ENCODE measurements at regions not wholly inside any gene's neighbourhood (a gene's known extent, or its start where the extent isn't known, plus 50 kb on each side); places are given as distances from the start of the nearest gene placed in this dataset.

DNA sequence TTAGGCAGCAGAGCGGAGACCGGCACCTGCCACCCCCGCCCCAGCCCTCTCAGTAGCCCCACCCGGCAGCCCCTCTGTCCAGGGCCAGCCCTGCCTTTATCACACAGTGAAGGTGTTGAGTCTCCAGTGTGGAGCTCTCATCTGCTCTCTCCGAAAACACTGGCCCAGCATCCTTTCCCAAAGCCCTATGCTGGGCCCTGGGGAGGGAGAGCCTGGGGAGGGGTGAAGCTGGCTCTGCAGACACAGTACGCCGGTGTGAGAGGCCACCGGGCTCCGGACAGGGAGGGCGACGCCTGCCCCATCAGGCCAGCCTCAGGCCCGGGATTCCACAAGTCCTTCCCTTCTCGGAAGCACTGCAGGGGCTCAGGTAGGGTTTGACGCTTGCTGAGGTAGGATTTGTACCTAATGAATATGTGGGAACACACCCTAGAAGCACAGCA is 186.9 kb downstream of the ERMARD start:
- DNase-seq = no peak

DNA sequence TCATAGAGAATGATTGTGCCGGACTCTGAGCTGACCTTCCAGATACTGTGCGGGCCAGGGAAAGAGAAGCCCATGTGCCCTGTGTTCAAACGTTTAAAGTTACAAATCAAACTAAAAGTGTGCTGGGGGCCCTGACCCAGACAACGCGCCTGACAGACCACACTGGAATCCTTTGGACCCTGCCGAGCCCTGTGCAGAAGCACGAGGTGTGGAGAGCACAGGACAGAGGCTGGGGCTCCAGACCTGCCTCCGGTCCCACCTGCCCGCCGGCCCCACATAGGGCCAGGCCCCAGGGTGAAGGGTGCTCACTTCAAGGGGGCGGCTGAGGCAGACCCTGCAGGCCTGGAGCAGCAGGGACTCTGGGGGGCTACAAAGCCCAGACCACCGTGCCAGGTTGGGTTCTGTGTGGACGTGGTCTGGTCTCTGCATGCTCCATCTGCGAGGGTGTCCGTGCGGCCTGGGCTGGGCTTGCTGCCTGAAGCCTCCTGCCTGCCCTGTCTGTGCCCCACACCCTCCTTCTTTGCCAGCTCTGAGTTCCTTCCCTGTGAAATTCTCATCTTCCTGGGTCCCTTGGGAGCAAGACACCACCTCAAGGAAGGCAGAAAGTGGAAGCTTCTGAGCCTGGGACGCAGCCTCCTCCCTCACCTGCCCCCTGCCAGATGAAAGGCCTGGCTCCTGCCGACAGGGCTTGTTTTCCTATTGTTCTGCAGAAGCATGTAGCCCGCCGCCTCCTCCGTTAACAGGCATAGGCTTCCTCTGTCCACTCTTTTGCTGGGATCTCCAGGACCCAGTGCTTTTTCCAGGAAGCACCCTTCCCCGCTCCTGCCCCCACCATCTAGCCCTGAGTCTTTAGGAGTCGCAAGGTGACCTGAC is 186.2 kb downstream of the ERMARD start:
- DNase-seq = no peak

DNA sequence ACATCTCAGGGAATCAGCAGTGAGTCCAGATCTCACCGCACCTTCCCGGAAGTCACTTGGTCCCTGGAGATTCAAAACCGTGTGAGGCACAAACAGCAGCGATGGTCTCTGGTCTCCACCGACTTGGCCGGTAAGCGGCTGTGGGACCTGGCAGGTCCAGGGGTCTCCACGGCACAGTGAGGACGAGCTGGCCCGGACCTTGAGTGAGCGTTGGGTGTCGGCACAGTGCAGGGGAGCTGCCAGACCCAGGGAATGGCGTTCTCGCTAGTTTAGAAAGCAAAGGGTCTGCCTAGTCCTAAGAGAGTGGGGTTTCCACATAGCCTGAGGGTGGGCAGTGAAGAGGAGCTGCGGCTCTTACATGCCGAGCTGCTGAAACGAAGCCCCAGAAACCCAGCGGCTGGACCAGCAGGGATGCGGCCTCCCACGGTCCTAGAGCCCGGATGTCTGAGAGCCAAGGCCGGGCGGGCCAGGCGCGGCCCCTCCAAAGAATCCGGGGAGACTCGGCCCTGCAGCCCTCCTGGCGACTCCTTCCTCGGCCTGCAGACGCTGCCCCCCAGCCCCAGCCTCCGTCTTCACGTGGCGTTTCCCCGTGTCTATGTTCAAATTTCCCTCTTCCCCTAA is 185.0 kb downstream of the ERMARD start:
- DNase-seq = no peak

DNA sequence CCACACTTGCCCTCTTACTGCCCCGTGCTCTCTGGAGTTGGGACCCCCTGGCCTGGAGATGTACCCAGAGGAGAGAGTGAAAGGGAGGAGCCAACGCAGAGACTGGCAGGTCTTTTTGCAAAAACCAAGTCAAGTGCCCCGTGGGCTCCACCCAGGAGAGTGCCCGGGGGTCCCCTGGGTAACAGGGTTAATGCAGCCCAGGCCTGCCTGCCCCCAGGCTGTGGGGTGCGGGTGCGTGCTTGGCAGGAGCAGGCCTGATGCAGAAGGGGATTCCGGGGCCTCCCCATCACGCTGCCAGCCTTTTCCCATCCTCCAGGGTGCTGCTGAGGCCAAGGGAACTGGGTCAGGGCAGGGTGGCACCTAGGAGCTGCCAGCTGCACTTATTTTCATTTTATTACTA is 184.4 kb downstream of the ERMARD start:
- no peak for DNase-seq

DNA sequence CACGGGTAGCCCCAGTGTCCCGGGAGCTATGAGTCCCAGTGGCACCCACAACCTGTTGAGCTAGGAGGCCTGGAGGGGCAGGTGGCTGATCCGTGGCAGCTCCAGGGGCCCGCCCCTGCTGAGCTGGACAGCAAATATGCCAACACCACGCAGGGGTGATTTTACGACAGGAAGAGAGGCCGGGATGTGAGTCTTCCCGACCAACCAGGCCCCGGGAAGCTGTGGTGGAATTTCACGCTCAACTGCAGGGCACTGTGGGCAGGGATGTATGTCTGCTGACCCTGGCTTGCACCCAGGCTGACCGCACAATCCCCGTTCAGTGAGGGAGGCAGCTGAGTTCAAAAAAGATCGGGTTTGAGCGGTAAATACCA is 183.9 kb downstream of the ERMARD start:
- DNase-seq = no peak

DNA sequence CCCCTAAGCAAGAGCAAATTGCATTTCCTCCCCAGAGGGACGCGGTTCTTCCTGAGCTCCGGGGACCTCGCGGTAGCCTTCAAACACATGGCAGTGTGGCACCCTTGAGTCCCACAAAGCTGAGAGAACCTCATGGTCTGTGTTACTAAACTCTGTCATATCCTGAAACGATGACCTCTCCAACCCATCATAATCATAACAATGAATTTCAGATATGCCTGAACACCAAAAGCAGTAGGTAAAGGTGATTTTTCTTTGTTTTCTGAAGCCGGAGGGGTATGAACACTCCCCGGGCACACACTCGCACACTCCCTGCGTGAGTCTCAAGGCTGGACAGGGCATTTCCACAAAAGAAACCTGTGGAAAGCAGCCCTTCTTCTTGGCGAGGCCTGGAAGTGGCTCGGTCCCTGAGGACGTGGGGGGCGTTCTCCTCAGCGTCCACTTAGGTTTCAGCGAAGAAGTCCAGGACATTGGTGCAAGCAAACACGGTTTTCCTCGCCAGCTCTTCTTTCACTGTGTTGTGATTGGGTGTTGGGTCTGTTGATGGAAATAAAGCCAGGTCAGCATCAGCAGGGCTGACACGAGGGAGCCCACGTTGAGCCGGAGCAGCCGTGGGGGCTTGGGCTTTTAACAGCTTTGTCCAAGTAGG is 183.4 kb downstream of the ERMARD start:
- no peak for DNase-seq

DNA sequence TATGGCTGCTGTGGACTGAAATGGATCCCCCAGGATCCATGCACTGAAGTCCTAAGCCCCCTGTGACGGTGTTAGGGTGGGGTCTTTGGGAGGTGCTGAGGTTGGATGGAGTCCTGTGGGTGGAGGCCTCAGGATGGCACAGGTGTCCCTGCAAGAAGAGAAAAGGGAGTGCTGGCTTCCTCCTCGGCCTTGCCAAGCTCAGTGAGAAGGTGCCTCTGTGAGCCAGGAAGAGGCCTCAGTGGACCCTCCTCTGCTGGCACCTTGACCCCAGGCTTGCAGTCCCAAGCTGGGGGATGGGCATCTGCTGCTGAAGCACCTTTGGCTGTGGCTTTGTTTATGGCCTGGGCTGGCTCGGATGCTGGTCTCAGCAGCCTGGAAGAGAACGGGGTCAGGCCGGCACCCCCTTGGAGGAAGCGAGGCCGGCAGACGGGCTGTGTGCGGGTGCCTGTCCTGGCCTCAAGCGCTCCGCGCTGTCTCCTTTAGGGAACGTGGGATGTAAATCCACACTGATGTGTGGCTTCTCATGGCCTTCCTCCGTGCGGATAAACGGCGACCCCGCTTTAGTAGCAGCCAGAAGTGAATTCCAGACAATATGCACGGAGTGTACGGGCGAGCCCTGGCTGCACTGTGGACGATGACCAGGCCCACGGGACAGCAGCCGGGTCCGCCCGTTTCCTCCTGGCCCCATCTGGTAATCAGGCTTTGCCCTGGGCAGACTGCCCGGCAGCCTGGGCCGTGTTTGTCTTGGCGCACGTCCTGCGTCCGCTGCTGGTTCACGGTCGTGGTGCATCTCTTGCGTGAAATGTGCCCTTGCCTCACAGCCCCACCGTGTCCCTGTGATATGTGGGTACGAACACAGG is 182.6 kb downstream of the ERMARD start:
- no peak for DNase-seq

DNA sequence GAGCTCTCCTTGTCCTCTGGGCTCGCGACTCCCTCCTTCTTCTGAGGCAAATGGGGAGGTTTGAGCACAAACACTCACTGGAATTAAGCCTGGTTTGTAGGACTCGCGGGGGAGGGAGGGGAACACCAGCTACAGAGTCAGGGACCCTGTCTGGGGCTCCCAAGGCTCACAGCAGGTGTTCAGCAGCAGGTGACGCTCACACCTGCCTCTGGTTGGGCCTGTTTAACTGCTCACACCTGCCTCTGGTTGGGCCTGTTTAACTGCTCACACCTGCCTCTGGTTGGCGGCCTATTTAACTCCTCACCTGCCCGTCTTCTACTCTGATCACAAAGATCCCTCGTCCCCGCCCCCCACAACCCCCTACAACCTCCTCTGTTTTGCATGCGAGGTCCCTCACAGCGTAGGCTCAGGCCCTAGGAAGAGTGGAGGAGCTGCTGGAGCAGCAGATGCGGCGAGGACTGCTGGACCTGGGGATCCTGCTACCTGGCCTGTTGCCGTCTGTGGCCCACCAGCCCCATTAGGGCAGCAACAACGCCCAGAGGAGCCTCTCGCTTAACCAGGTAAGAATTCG is 181.9 kb downstream of the ERMARD start:
- DNase-seq = no peak

DNA sequence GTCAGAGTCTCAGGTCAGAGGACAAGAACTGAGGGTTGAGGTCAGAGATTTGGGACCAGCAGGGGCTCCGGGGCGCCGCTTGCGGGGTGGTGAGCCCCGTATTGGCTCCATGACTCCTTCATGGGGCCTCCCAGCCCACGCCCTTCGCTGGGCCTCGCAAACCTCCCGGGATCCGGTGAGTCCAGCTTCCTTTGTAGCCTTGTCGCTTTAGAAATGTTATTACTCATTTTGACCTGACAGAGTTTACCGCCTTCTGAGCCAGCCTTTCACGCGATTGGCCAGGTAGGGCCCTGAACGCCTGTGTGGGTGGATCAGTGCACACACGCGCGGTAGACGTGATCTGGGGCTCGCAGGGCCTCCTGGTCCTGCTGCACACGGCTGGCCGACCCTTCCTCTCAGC is 181.1 kb downstream of the ERMARD start:
- DNase-seq = no peak

DNA sequence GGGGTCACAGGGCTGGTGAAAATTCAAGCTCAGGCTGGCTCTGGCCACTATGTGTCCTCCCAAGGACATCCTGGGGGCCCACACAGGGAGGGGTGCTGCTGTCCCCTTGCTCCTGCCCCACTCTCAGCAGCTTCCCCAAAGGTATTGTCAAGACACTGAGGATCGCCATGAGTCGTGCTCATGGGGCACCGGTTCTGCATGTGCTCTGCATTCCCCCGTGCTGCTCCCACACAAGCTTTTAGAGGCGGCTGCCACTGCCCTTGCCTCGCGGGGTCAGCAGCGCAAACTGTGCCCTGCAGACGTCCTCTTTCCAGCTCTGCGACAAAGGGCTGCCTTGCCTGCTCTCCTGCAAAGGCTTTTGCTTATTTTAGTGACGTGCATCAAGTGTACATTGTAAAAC is 179.8 kb downstream of the ERMARD start:
- DNase-seq = no peak

DNA sequence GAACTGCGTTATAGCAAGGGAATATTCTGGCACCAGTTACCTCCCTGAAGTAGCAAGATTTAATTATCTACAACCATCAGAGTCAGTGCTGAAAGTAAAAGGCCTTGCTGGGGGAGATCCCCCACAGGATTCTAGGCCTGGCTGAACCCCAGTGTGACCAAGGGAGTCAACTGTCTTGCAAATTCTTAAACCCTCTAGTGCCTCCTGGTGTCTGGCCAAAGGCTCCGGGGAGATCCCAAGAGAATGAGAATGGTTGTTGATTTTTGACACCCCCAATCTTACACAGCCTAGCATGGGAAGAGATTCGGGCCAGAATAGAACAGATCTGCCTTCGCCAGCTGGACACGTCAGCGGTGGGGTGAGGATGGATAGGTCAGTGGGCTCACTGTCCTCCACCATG is 179.4 kb downstream of the ERMARD start:
- no peak for DNase-seq

DNA sequence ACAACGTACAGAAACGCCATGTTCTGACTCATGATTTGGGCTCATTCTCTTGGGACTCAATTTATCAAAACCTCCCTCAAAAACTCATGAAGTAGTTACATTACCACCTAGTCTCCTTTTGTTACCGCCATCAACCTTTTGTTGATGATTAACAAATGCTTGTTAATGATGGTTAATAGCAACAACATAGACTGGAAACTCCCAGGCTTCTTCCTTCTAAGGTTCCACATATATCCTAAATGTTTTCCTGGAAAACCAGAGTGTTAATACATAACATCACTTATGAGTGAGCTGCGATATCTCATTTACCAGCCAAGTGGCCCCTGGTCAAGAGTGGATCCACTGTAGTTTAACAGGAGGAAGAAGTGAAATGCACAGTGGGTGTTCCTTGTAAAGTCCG is 176.3 kb downstream of the ERMARD start:
- DNase-seq = no peak

DNA sequence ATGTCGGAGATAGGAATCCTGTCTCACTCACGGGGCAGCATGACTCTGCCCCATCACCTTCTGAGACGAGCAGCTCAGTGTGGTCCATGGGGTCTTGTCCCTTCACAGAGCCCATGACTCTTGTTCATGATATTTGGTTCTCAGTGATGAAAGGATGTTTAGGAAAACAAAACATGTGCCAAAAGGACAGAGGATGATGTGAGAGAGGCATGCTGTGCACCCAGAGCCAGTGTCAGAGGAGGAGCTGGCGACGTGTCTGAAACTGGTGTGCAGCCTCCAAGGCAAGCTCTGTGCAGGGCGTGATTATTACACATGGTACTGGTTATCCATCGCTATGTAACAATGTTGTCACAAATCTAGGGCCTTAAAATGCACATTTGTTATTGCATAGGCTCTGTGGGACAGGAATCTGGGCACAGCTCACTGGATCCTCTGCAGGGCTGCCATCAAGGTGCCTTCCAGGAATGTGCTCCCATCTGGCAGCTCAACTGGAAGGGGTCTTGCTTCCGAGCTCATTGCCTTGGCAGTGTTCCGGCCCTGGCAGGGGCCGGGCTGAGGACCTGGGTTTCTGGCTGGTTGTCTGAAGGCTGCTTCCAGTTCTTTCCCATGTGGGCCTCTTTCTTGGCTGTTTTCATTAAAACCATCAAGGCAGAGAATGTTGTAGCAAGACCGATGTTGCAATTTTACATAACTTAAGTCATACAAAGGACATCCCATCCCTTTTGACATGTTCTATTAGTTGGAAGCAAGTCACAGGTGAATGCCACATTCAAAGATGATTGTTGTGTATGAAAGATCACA is 175.4 kb downstream of the ERMARD start:
- DNase-seq = no peak

DNA sequence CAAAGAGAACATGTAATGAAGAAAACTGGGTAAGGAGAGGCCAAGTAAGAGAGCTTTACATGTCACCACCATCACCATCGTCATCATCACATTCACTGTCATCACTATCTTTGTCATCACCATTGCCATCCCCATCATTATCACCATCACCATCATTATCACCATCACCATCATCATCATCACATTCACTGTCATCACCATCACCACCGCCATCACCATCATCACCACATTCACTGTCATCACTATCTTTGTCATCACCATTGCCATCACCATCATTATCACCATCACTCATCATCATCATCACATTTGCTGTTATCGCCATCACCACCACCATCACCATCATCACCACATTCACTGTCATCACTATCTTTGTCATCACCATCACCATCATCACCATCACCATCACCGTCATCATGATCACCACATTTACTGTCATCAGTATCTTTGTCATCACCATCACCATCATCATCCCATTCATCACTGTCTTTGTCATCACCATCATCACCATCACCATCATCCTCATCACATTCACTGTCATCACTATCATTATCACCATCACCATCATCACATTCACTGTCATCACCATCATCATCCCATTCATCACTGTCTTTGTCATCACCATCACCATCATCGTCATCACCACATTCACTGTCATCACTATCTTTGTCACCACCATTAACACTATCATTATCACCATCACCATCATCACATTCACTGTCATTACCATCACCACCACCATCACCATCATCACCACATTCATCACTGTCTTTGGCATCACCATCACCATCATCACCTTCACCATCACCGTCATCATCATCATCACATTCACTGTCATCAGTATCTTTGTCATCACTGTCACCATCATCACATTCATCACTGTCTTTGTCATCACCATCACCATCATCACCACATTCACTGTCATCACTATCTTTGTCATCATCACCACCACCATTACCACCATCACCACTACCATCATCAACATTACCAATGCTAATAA is 172.3 kb downstream of the ERMARD start:
- no peak for DNase-seq

DNA sequence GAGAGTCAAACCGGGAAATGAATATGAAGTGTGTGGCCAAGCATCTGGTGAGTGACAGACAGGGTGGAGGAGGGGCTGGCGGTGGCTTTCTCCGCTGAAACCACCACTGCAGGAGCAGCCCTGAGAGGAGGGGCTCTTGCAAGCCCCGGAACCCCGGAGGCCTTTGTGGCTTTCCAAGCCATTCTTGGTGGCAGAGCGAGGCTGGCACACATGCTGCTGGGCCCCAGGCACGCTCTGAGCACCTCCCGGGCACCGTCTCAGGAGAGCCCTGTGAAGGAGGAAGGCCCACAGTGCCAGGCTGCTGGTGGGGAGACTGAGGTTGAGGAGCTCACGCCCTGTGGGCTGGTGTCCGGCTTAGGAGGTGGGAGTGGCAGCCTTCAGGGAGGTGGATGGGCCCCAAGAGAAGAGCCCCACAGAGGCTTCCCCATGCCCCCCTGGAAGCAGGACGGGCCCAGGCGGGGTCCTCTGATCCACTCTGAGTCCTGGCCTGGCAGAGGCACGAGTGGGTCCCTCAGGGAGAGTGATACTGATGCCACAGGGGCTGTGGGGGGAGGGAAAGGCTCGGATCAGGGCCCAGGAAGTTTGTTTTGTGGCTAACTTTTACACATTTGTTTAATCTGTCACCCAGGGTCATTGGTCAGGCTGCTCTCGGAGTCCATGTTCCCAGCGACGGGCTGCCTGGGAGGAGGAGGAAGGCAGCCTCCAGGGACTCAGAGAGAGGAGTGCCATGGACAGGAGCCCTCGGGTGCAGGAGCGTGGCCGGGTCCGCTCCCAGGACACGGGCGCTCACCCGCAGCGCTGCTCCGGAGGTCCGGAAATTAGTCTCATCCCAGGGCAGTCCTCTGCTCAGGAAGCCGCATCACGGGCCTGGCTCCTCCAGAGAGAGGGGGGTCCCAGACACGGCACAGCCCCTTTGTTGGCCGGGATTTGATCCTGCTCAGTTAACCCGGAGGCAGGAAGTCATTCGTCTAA is 170.7 kb downstream of the ERMARD start:
- DNase-seq = no peak

DNA sequence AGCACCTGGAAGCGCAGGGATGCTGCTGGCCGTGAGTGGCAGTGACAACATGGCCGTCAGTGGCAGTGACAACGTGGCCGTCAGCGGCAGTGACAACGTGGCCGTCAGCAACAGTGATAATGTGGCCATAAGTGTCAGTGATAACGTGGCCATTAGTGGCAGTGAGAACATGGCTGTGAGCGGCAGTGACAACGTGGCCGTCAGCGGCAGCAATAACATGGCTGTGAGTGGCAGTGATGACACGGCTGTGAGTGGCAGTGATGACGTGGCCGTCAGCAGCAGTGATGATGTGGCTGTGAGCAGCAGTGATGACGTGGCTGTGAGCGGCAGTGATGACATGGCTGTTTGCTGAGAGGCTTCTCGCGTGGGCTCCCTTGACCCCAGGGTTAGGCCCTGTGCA is 169.8 kb downstream of the ERMARD start:
- no peak for DNase-seq

DNA sequence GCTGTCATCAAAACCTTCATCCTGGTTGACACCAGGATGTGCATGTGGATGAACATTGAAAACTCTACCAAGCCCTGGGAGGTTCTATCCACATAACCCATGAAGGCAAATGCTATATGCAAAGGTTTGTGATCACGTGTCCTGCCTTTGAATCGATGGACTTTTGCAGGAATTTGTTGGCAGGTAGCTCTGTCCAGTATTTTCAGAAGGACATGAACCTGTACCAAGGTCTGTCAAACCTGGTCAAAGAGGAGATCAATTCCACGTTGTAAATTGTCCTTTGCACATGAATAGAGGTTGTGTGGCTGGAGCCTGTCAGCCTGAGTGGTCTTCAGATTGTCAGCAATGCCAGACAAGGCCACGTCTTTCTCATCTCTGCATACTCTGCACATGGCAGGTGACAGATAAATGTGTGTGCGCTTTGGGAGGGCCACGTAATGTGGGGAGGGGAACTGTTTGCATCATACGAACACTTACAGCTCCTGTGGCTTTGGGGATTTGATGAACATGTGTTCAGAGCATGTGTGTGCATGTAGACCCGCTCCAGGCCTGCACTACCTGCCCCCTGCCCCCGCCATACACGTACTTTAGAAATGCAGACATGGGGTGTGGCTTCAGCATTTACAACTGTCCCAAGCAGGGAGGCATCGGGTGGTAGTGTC is 169.1 kb downstream of the ERMARD start:
- no peak for DNase-seq

DNA sequence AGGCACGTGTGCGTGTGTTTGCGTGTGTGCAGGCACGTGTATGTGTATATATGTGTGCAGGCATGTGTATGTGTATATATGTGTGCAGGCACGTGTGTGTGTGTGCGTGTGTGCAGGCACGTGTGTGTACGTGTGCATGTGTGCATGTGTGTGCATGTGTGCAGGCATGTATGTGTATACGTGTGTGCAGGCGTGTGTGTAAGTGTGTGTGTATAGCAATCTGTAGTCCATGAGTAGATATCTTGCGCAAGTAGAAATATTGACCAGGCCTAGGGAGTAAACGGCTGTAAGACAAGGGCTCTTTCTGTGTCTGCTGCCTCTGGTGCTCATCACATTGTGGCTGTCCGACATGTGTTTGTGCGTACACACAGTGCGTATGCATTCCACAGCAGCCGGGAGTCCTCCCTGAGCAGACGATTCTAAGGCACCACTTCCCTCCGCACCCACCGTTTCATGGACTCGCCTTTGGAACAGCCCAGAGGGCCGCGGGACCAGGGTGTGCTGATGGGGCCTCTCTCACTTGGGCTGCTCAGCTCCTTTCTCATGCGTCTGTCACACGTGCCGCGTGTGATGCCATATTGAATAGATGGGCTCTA is 167.6 kb downstream of the ERMARD start:
- no peak for DNase-seq

All from suppressor macrophage (primary cell).